ENCODE measurements at regions not wholly inside any gene's neighbourhood (a gene's known extent, or its start where the extent isn't known, plus 50 kb on each side); places are given as distances from the start of the nearest gene placed in this dataset.

- Histone ChIP-seq H3K4me3 (no peak overlapping the region), H3K9me3 (no peaks in the 10 kb centered on the region), H3K36me3 (no peaks in the 10 kb centered on the region), H3K4me1 (no peaks in the 10 kb centered on the region), H3K27ac (no peak overlapping the region), H3K27me3 (no peaks in the 10 kb centered on the region), H3K9ac (ENCODE audit: low read depth in 2 of 2, low read length in 2 of 2) (no peak overlapping the region)
- intact Hi-C loops (cut with DNase I) = no loop called here
- no peak for DNase-seq
- TF ChIP-seq CTCF (IDR thresholded peaks at IDR 0.05) = no peak
Measured at GRCh38 chr13:73598020-73598712, 536.0 kb downstream of the KLF12 start.

DNA sequence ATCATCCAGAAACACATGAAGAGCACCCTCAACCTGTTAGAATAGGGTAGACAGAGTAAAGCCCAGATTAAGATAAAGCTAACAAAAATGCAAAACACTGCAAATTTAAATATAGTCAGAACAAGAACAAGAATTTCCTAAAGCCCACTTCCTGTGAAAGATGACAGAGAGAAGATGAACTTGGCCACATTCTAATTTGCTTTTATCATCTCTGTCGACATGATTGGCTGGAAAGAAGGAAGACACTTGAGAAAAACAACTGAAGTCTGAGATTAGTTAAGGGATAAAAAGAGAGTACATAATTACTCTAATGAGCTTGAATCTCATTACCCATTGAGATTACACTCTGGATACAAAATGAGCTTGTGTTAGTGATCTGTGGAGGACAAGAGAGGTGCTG, 537.6 kb downstream of the KLF5 start:
- no peak overlapping the region for H3K27ac ChIP-seq
- H3K27me3 ChIP-seq = no peaks in the 10 kb centered on the region
- intact Hi-C loops (cut with DNase I) = no loop called here
- H3K4me1 ChIP-seq = no peaks in the 10 kb centered on the region
- DNase-seq = no peak
- no peaks in the 10 kb centered on the region for H3K9me3 ChIP-seq
- no peak for TF ChIP-seq CTCF (IDR thresholded peaks at IDR 0.05)
- no peak overlapping the region for H3K9ac ChIP-seq (ENCODE audit: low read depth in 2 of 2, low read length in 2 of 2)
- no peaks in the 10 kb centered on the region for H3K36me3 ChIP-seq
- H3K4me3 ChIP-seq = no peak overlapping the region

GRCh38 chr13:73593199-73593765, 534.5 kb downstream of the KLF5 start:
- Histone ChIP-seq H3K27ac (no peak overlapping the region), H3K27me3 (no peaks in the 10 kb centered on the region), H3K36me3 (no peaks in the 10 kb centered on the region), H3K4me1 (no peaks in the 10 kb centered on the region), H3K9me3 (no peaks in the 10 kb centered on the region), H3K4me3 (no peak overlapping the region), H3K9ac (ENCODE audit: low read depth in 2 of 2, low read length in 2 of 2) (no peak overlapping the region)
- DNase-seq = no peak
- intact Hi-C loops (cut with DNase I) = no loop called here
- no peak for TF ChIP-seq CTCF (IDR thresholded peaks at IDR 0.05)

DNA sequence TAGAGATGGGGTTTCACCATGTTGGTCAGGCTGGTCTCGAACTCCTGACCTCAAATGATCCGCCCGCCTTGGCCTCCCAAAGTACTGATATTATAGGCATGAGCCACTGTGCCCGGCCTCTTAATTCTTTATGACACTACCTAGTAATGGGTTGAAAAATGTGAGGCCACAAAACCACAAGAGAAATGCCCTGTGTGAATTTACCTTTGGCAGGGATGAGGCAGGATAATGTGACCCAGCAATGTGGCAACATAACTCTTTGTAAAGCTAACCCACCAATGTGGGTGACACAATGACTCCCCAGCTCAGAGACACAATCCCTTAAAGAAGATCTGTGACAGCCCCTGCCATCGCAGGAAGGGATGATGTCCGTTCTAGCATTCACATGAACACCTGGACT, 533.1 kb downstream of the KLF5 start:
- H3K4me3 ChIP-seq = no peak overlapping the region
- no peaks in the 10 kb centered on the region for H3K4me1 ChIP-seq
- no peak for TF ChIP-seq CTCF (IDR thresholded peaks at IDR 0.05)
- H3K27ac ChIP-seq = no peak overlapping the region
- no peak overlapping the region for H3K9ac ChIP-seq (ENCODE audit: low read depth in 2 of 2, low read length in 2 of 2)
- H3K27me3 ChIP-seq = no peaks in the 10 kb centered on the region
- no peaks in the 10 kb centered on the region for H3K9me3 ChIP-seq
- DNase-seq = no peak
- intact Hi-C loops (cut with DNase I) = no loop called here
- no peaks in the 10 kb centered on the region for H3K36me3 ChIP-seq

GRCh38 chr13:73590795-73591194, 532.0 kb downstream of the KLF5 start:
- Histone ChIP-seq H3K27me3 (no peaks in the 10 kb centered on the region), H3K4me1 (no peaks in the 10 kb centered on the region), H3K9me3 (no peaks in the 10 kb centered on the region), H3K9ac (ENCODE audit: low read depth in 2 of 2, low read length in 2 of 2) (no peak overlapping the region), H3K27ac (no peak overlapping the region), H3K4me3 (no peak overlapping the region), H3K36me3 (no peaks in the 10 kb centered on the region)
- no peak for TF ChIP-seq CTCF (IDR thresholded peaks at IDR 0.05)
- DNase-seq = no peak
- intact Hi-C loops (cut with DNase I) = no loop called here

All from colonic mucosa (tissue), 4 donors.